ENCODE measurements at regions not wholly inside any gene's neighbourhood (a gene's known extent, or its start where the extent isn't known, plus 50 kb on each side); places are given as distances from the start of the nearest gene placed in this dataset.

DNA sequence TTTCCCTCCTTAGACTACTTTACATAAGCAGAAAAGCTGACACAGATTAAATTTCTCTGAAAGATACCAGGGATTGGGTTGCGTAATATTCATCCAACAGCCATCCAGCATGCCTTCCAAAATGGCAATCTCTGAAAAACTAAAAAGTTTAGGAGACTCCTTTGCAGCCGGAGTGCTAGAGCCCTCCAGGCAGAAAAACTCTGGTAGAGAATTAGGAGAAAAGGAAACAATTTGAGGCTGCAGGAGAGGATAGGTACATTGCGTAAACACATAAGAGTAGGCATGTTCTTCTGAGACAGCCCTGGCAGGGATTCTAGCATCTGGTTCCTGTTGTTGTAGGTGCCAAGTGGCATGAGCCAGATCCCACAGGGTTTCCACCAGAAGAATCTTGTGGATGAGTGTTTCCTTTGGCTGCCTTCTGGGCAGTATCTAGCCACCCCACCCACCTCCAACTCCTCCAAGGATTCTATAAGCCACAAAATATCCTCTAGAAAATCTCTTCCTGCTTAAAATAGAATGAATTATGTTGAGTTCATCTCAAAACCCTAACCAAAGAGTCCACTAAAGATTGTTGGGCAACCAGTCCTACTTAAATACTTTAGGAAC is 402.4 kb downstream of the HGF start:
- H3K4me2 ChIP-seq: no peak overlapping the region
- H4K20me1 ChIP-seq: no peaks in the 10 kb centered on the region
- peak; percentile 16 to 87 (median 66); a peak in 14 of 22 replicates for TF ChIP-seq Cebpa-rat (IDR thresholded peaks at IDR 0.05)
- no peaks in the 10 kb centered on the region for H3K36me3 ChIP-seq
- no peak overlapping the region for H3K4me3 ChIP-seq
- no peaks in the 10 kb centered on the region for H3K4me1 ChIP-seq
- H3K9me3 ChIP-seq (replicated peaks in 1 of 11): no peaks in the 10 kb centered on the region
- no peaks in the 10 kb centered on the region for H3K27me3 ChIP-seq
- H3K27ac ChIP-seq: no peak overlapping the region
- H3K9ac ChIP-seq: no peak overlapping the region

DNA sequence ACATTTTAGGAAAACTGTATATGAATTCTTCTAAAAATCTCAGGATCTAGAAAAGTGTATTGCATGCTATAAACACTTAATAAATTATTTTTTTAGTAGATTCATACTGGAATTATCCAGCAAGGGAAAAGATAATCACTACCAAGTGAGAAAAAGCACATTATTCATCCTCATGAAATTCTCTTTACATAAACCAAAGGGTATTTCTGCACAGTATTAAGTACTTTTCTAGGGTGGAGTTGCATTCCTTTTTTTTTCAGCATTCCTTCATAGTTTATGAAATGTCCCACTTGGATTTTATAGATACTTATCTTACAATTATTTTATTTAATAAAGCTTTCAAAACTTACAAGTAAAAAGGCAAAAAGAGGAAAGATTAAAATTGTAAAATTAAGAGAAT is 403.3 kb downstream of the HGF start:
- H3K27ac ChIP-seq: no peak overlapping the region
- no peak for TF ChIP-seq Cebpa-rat (IDR thresholded peaks at IDR 0.05)
- H3K4me1 ChIP-seq: no peaks in the 10 kb centered on the region
- H3K9ac ChIP-seq: no peak overlapping the region
- no peaks in the 10 kb centered on the region for H3K36me3 ChIP-seq
- no peaks in the 10 kb centered on the region for H3K27me3 ChIP-seq
- H3K4me3 ChIP-seq: no peak overlapping the region
- H3K4me2 ChIP-seq: no peak overlapping the region
- H4K20me1 ChIP-seq: no peaks in the 10 kb centered on the region
- no peaks in the 10 kb centered on the region for H3K9me3 ChIP-seq (replicated peaks in 1 of 11)

DNA sequence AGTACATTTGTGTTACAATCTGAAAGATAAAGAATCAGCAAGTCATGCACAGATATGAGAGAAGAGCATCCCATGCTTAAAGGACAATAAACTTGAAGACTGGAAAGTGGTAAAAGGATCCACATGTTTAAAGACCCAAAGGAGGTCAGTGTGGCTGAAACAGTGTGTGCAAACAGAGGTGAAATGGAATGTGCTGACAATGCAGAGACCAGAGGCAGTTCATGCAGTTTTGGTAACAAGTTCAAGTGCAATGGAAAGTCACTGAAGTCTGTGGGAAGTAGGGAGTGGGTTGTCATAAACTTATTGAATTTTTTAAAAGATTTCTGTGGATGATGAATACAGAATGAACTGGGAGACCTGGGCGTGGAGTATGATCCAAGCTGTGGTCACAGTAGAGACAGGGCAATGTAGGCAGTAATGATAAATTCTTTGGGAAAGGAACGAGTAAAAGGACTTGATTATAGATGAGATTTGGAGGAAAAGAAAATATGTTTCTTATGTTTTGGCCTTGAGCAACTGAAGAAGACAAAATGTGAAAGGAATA is 408.0 kb downstream of the HGF start:
- Histone ChIP-seq H3K4me2 (no peak overlapping the region), H3K9ac (no peak overlapping the region), H3K4me1 (no peaks in the 10 kb centered on the region), H3K4me3 (no peak overlapping the region), H3K36me3 (no peaks in the 10 kb centered on the region), H3K27ac (no peak overlapping the region), H3K27me3 (no peaks in the 10 kb centered on the region), H3K9me3 (replicated peaks in 1 of 11) (no peaks in the 10 kb centered on the region), H4K20me1 (no peaks in the 10 kb centered on the region)
- no peak for TF ChIP-seq Cebpa-rat (IDR thresholded peaks at IDR 0.05)

DNA sequence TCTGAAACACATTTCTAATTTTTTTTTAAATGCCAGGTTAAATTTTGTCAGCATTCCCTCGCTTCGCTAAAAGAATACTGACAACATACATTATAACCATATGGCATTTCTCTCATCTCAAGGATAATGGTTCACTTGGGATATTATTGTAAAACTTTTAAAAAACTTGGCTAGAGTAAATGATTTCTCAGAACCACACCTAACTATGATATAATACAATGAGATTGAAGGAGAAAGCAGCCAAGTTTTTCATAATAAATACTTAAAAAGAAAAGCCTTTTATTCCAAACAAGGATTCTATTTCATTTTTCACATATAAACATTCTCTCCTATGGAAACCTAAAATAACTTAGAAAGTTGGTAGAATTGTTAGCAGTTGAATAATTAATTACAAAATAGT is 413.9 kb downstream of the HGF start:
- H3K9ac ChIP-seq: no peak overlapping the region
- H3K4me3 ChIP-seq: no peak overlapping the region

DNA sequence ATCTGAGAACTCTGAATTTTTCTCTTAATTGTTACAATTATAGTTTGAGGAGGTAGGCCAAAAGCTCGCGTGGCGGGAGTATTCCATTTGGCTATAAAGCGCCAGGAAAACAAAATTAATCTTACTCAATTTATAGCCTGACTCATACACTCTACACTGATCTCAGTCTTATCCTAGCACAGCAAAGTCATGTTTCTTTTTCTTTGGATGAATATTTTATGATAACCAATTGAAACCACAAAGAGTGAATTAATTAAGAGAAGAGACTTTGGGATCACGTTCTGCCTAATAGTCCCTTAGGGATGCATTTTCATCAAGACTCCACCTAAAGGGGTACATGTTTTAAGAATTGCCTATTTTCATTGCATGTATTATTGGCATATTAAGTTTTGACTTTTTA is 420.8 kb downstream of the HGF start:
- Histone ChIP-seq H3K27me3 (no peaks in the 10 kb centered on the region), H3K36me3 (no peaks in the 10 kb centered on the region), H3K4me2 (no peak overlapping the region), H3K4me3 (no peak overlapping the region), H3K9ac (no peak overlapping the region), H3K27ac (no peak overlapping the region), H4K20me1 (no peaks in the 10 kb centered on the region), H3K4me1 (no peaks in the 10 kb centered on the region), H3K9me3 (replicated peaks in 1 of 11) (no peaks in the 10 kb centered on the region)
- no peak for TF ChIP-seq Cebpa-rat (IDR thresholded peaks at IDR 0.05)

More for the DNA sequence above, 413.9 kb downstream of the HGF start:
- TF ChIP-seq Cebpa-rat (IDR thresholded peaks at IDR 0.05): no peak
- Histone ChIP-seq H3K27ac (no peak overlapping the region), H3K4me1 (no peaks in the 10 kb centered on the region), H3K27me3 (no peaks in the 10 kb centered on the region), H3K4me2 (no peak overlapping the region), H3K9me3 (replicated peaks in 1 of 11) (no peaks in the 10 kb centered on the region), H4K20me1 (no peaks in the 10 kb centered on the region), H3K36me3 (no peaks in the 10 kb centered on the region)

DNA sequence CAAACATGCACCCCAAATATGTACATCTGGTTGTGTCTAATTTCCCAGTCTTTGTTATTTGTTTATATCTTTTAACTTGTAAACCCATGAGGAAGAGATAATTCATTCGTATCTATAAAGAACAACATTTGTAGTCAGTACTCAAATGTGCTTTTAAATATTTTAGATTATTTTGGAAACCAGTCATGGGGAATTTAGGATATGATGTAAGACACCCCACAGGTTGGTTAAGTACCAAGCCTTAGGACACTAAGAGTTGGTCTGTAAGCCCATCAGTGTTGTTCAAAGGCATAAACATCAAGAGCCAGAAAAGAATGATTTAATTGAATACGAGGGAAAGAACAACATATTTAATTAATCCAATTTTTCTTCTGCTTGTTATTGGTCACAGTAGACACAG is 421.1 kb upstream of the SEMA3C start:
- Histone ChIP-seq H3K9ac (no peak overlapping the region), H4K20me1 (no peaks in the 10 kb centered on the region), H3K4me1 (no peaks in the 10 kb centered on the region), H3K27ac (no peak overlapping the region), H3K9me3 (replicated peaks in 1 of 11) (peaks cover 0 to 5% (median 0%) of the 10 kb centered on the region in 11 experiments; a peak in 1 of 22 replicates), H3K4me2 (no peak overlapping the region), H3K4me3 (no peak overlapping the region), H3K36me3 (no peaks in the 10 kb centered on the region), H3K27me3 (no peaks in the 10 kb centered on the region)
- TF ChIP-seq Cebpa-rat (IDR thresholded peaks at IDR 0.05): no peak

DNA sequence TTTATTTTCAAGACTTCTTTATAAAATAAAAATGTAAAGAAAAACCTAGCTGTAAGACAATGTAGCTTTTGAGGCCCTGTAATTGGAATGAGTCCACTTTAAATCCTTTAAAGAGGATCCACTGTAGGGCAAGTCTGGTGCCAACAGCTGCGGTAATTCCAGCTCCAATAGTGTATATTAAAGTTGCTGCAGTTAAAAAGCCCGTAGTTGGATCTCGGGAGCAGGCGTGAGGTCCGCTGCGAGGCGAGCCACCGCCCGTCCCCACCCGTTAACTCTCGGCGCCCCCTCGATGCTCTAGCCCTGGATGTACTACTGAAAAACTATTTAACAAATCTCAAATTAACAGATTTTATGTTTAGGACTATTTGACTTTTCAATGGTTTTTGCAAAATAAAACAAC is 414.7 kb upstream of the SEMA3C start:
- Histone ChIP-seq H3K27me3 (no peaks in the 10 kb centered on the region), H4K20me1 (no peaks in the 10 kb centered on the region), H3K4me1 (no peaks in the 10 kb centered on the region)

DNA sequence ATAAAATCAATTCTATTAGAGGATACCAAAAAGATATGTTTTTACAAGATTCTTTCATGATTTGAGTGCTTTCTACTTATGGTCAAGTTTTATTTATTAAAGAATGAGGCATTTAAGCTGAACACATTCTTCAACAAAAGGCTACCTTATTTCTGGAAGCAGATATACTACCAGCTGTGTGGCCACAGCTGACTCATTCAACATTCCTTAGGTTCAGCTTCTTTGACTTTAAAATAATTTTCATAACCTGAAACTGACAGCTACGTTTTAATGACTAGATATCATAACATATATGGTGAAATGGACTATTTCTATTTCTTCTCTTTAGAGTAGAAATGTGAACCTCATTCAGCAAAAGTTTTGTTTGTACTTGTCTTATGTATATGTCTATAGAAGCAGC is 414.2 kb upstream of the SEMA3C start:
- Histone ChIP-seq H3K4me3 (no peak overlapping the region), H3K4me2 (no peak overlapping the region), H3K27me3 (no peaks in the 10 kb centered on the region), H4K20me1 (no peaks in the 10 kb centered on the region), H3K9ac (no peak overlapping the region), H3K4me1 (no peaks in the 10 kb centered on the region), H3K36me3 (no peaks in the 10 kb centered on the region), H3K27ac (no peak overlapping the region), H3K9me3 (replicated peaks in 1 of 11) (peaks cover 0 to 5% (median 0%) of the 10 kb centered on the region in 11 experiments; a peak in 1 of 22 replicates)
- no peak for TF ChIP-seq Cebpa-rat (IDR thresholded peaks at IDR 0.05)

More for the DNA sequence above, 414.7 kb upstream of the SEMA3C start:
- H3K9ac ChIP-seq: no peak overlapping the region
- H3K4me2 ChIP-seq: no peak overlapping the region
- H3K27ac ChIP-seq: no peak overlapping the region
- no peak for TF ChIP-seq Cebpa-rat (IDR thresholded peaks at IDR 0.05)
- no peaks in the 10 kb centered on the region for H3K36me3 ChIP-seq
- no peak overlapping the region for H3K4me3 ChIP-seq
- peaks cover 0 to 5% (median 0%) of the 10 kb centered on the region in 11 experiments; a peak in 1 of 22 replicates for H3K9me3 ChIP-seq (replicated peaks in 1 of 11)

DNA sequence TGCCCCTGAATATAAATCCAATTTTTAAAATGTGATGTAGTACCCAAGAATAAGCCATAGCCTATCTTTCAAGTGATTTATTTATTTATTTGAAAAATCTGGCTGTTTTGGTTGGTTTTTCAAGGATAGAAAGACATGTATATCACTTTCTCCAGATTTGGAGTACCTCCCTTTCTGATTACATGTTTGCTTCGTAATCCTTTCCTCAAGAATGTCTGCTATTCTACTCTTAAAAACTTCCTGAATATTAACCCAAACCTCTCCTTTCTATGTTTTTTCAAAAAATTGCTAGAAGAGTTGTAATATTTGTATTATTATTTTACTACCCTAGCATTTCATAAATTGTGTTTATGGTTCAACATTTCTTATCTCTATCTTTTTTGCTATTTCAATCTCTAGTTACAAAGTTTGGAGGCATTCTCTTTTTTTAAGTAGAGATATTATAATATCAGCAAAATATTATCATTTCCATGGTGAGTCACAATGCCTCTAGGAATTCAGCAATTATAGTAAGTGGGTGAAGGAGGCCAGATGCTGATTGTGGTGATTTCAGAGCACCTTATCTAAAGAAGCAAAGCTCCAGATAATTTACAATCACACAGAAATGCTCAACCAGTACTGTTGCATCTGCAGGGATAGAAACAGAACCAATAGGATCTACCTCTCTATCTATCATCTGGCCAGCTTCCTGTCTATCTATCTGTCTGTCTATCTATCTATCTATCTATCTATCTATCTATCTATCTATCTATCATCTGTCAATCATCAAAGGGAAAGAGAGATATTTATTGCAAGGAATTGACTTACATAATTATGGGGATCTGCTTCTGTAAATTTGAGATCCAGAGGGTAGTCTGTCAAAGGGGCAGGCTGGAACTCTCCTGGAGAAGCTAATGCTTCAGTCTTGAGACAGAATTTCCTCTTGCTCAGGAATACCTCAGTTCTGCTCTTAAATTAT is 412.5 kb upstream of the SEMA3C start:
- Histone ChIP-seq H3K4me3 (no peak overlapping the region), H3K4me2 (no peak overlapping the region), H3K9ac (no peak overlapping the region), H3K27ac (no peak overlapping the region), H4K20me1 (no peaks in the 10 kb centered on the region), H3K36me3 (no peaks in the 10 kb centered on the region), H3K9me3 (replicated peaks in 1 of 11) (no peaks in the 10 kb centered on the region), H3K4me1 (no peaks in the 10 kb centered on the region), H3K27me3 (no peaks in the 10 kb centered on the region)
- TF ChIP-seq Cebpa-rat (IDR thresholded peaks at IDR 0.05): no peak
